Keratinocyte (primary cell): ENCODE measurements at regions not wholly inside any gene's neighbourhood (a gene's known extent, or its start where the extent isn't known, plus 50 kb on each side); places are given as distances from the start of the nearest gene placed in this dataset.

Experiments
- CTCF ChIP-seq, 3 experiments: IDR thresholded peaks in 1 of 3; conservative IDR thresholded peaks in 1 of 3; optimal IDR thresholded peaks in 1 of 3; 2 replicates in 2 of 3; 3 replicates in 1 of 3; pipeline versions ENCODE3 to v1.5.1; 2011; ENCODE audit warnings: low read length in 3 of 3, mild to moderate bottlenecking in 3 of 3, moderate library complexity in 2 of 3, control low read depth in 1 of 3, inconsistent platforms in 1 of 3; ENCODE audit not compliant: insufficient read depth in 2 of 3; ENCODE audit errors: extremely low read depth in 1 of 3
- EZH2 ChIP-seq: IDR thresholded peaks from one replicate; pipeline ENCODE4 v1.6.1; 2012; ENCODE audit warnings: inconsistent platforms, mild to moderate bottlenecking, low read length, moderate library complexity

- no peak for TF ChIP-seq CTCF (optimal IDR thresholded peaks at IDR 0.05 in 1 of 3, IDR thresholded peaks at IDR 0.05 in 1 of 3, conservative IDR thresholded peaks at IDR 0.05 in 1 of 3; ENCODE audit: extremely low read depth in 1 of 3, insufficient read depth in 2 of 3, low read length in 3 of 3)
- no peak for TF ChIP-seq EZH2
Measured at GRCh38 chr2:155095613-155096012, 397.1 kb downstream of the KCNJ3 start.
